Trophoblast cell (in vitro differentiated cells and primary cell): ENCODE measurements at regions not wholly inside any gene's neighbourhood (a gene's known extent, or its start where the extent isn't known, plus 50 kb on each side); places are given as distances from the start of the nearest gene placed in this dataset.

ENCODE experiments used
- DNase-seq, 2 donors: peaks; one replicate each; pipeline ENCODE4 v3.0.0-alpha.2; 2016
- H2AFZ ChIP-seq: 2 replicates; pipeline ENCODE4 v1.6.1; 2013; ENCODE audit warnings: low read length, moderate library complexity, mild to moderate bottlenecking; ENCODE audit not compliant: insufficient read depth, poor library complexity
- H2AK5ac ChIP-seq: 2 replicates; pipeline ENCODE4 v1.6.1; 2013; ENCODE audit warnings: mild to moderate bottlenecking, low read length
- H2BK120ac ChIP-seq: 2 replicates; pipeline ENCODE4 v1.6.1; 2013; ENCODE audit warnings: low read length, mild to moderate bottlenecking, moderate library complexity; ENCODE audit not compliant: insufficient read depth, poor library complexity
- H2BK12ac ChIP-seq: 2 replicates; pipeline ENCODE4 v1.6.1; 2013; ENCODE audit warnings: mild to moderate bottlenecking, low read length, moderate library complexity
- H2BK5ac ChIP-seq: 2 replicates; pipeline ENCODE4 v1.6.1; 2013; ENCODE audit warnings: low read length, low read depth, moderate library complexity, mild to moderate bottlenecking; ENCODE audit not compliant: poor library complexity
- H3K14ac ChIP-seq: 2 replicates; pipeline ENCODE4 v1.6.1; 2013; ENCODE audit warnings: mild to moderate bottlenecking, low read length
- H3K18ac ChIP-seq: 2 replicates; pipeline ENCODE4 v1.6.1; 2013; ENCODE audit warnings: mild to moderate bottlenecking, low read length
- H3K23ac ChIP-seq: 2 replicates; pipeline ENCODE4 v1.6.1; 2013; ENCODE audit warnings: low read length
- H3K27ac ChIP-seq: 2 replicates; pipeline ENCODE4 v1.5.1; 2013; ENCODE audit warnings: low read depth, mild to moderate bottlenecking, inconsistent platforms, low read length, moderate library complexity
- H3K27me3 ChIP-seq: 2 replicates; pipeline ENCODE4 v1.6.1; 2013; ENCODE audit warnings: inconsistent platforms, mild to moderate bottlenecking, low read length, moderate library complexity; ENCODE audit not compliant: insufficient read depth
- H3K36me3 ChIP-seq, 2 experiments: 1 replicate in 1 of 2; 2 replicates in 1 of 2; pipeline ENCODE4 v1.6.1; 2013; ENCODE audit warnings: low read length in 2 of 2, mild to moderate bottlenecking in 2 of 2, moderate library complexity in 1 of 2; ENCODE audit not compliant: insufficient read depth in 2 of 2, control insufficient read depth in 1 of 2
- H3K4ac ChIP-seq: 2 replicates; pipeline ENCODE4 v1.6.1; 2013; ENCODE audit warnings: low read depth, mild to moderate bottlenecking, low read length, moderate library complexity
- H3K4me1 ChIP-seq, 2 experiments: 1 replicate in 1 of 2; 2 replicates in 1 of 2; pipeline ENCODE4 v1.6.1; 2013; ENCODE audit warnings: low read length in 2 of 2, mild to moderate bottlenecking in 2 of 2, moderate library complexity in 1 of 2; ENCODE audit not compliant: insufficient read depth in 2 of 2, control insufficient read depth in 1 of 2
- H3K4me2 ChIP-seq: 2 replicates; pipeline ENCODE4 v1.6.1; 2013; ENCODE audit warnings: inconsistent platforms, mild to moderate bottlenecking, low read length, moderate library complexity
- H3K4me3 ChIP-seq: 2 replicates; pipeline ENCODE4 v1.5.1; 2013; ENCODE audit warnings: mild to moderate bottlenecking, low read depth, low read length, inconsistent platforms
- H3K79me1 ChIP-seq: one replicate; pipeline ENCODE4 v1.6.1; 2013; ENCODE audit warnings: low read length
- H3K79me2 ChIP-seq: 2 replicates; pipeline ENCODE4 v1.6.1; 2013; ENCODE audit warnings: low read length, mild to moderate bottlenecking; ENCODE audit not compliant: control insufficient read depth, insufficient read depth, poor library complexity
- H3K9ac ChIP-seq: 2 replicates; pipeline ENCODE4 v1.6.1; 2013; ENCODE audit warnings: mild to moderate bottlenecking, low read length
- H3K9me3 ChIP-seq: 2 replicates; pipeline ENCODE4 v1.6.1; 2013; ENCODE audit warnings: low read depth, mild to moderate bottlenecking, control low read depth, inconsistent platforms, low read length; ENCODE audit not compliant: insufficient read depth
- H4K12ac ChIP-seq: 2 replicates; pipeline ENCODE4 v1.6.1; 2013; ENCODE audit warnings: low read depth, mild to moderate bottlenecking, low read length, moderate library complexity
- H4K8ac ChIP-seq: 2 replicates; pipeline ENCODE4 v1.6.1; 2013; ENCODE audit warnings: low read depth, mild to moderate bottlenecking, low read length, moderate library complexity
- H4K91ac ChIP-seq: one replicate; pipeline ENCODE4 v1.6.1; 2013; ENCODE audit warnings: low read depth, mild to moderate bottlenecking, low read length, moderate library complexity
- WGBS: extraction: QIAGEN DNeasy Blood & Tissue Kit; methylation state at CpG from one replicate; pipeline ENCODE4 v1.1.7; 2013; ENCODE audit warnings: missing lambda C conversion rate; ENCODE audit not compliant: insufficient read length, insufficient coverage; ENCODE audit errors: extremely low coverage; 5-methylcytosine and 5-hydroxymethylcytosine counted together

DNA sequence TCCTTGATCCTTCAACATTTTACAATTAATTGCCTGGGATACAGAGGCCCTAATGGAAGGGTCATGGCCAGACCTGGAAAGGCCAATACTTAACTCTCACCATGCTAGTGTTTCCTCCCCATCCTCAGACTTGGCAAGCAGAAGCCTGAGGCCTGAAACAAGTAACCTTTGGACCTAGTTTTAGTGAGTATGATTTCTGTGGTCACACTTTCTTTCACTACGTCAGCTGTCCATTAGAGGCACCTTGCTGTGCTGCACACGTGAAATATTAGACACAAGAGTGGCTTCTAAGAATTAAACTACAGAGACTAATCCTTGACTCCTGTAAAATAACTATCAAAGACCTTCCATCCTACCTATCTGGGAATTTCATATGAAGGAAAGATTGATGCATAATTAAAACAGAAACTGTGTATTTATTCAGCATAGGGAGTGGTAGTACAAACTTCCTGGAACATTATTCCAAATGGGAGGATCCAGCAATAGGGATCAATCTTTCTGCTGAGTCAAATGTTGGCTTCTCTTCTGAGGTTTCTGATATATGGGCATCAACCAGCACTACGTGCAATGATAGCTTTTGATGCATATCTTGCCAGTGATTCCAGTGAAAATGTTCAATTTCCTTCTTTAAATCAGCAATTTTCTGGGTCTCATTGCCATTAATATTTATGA lies 249.7 kb downstream of the IKZF2 start:
- Histone ChIP-seq H3K14ac (no peak overlapping the region), H3K27ac (no peak overlapping the region), H4K8ac (no peak overlapping the region), H2BK12ac (no peak overlapping the region), H4K12ac (no peak overlapping the region), H2BK5ac (no peak overlapping the region), H3K4me1 (peaks cover 0 to 6% of the 10 kb centered on the region in 2 experiments), H3K18ac (no peak overlapping the region), H3K23ac (no peak overlapping the region), H2BK120ac (no peak overlapping the region), H3K9me3 (no peaks in the 10 kb centered on the region), H3K79me2 (no peaks in the 10 kb centered on the region), H4K91ac (no peak overlapping the region), H3K27me3 (no peaks in the 10 kb centered on the region), H3K4me2 (no peak overlapping the region), H3K9ac (no peak overlapping the region), H2AK5ac (no peak overlapping the region), H3K4ac (no peak overlapping the region), H3K79me1 (peaks cover 1% of the 10 kb centered on the region), H3K36me3 (no peaks in the 10 kb centered on the region), H3K4me3 (no peak overlapping the region), H2AFZ (no peak overlapping the region)
- no peak for DNase-seq
- WGBS: no CpG with 5 or more reads among the region's 3 CpGs

DNA sequence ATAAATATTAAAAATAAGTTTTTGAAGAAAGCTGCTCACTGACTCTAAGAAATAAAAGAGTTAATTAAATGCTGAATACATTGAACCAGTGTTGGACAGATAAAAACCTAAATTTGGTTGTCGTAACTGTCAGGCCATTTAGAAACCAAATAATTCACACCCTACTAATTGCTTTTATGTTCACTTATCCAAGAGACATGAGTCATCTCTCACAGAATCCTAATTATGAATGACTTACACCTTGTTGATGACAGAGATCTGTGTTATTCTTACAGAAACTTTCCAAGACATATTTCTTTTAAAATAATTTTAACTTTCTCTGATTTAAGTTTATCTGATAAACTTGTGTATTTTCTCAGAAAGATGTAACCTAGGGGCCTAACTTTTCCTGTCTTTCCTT lies 250.7 kb downstream of the IKZF2 start:
- peak in 1 of 2 donors; percentile 41 for DNase-seq
- H2BK5ac ChIP-seq: no peak overlapping the region

DNA sequence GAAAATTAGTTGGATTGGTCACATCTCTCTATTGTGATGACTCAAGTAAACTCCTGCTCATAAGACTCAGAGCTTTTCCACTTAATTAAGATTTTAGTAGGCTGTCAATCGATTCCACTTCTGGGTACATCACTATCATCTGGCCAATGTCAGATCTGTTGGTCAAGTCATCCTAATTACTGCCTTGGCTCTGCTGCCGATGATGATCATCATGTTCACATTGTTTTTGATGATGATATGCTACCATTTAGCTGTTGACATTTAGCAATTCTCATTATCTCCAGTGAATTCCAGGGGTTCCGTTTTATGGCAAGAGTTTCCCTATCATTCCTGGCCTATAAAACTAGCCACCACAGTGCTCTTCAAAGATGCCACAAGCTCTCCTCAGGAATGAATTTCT lies 253.4 kb downstream of the IKZF2 start:
- DNase-seq: no peak
- no CpG with 5 or more reads among the region's 3 CpGs for WGBS
- no peak overlapping the region for H3K18ac ChIP-seq

More for the DNA sequence above, 250.7 kb downstream of the IKZF2 start:
- no peak overlapping the region for H3K18ac ChIP-seq
- no peaks in the 10 kb centered on the region for H3K79me1 ChIP-seq
- H3K23ac ChIP-seq: no peak overlapping the region
- no peak overlapping the region for H3K27ac ChIP-seq
- H3K4me3 ChIP-seq: no peak overlapping the region
- no CpG with 5 or more reads among the region's 1 CpG for WGBS
- no peak overlapping the region for H2AFZ ChIP-seq
- no peaks in the 10 kb centered on the region for H3K79me2 ChIP-seq
- no peak overlapping the region for H2AK5ac ChIP-seq
- H3K27me3 ChIP-seq: no peaks in the 10 kb centered on the region
- H4K8ac ChIP-seq: no peak overlapping the region
- no peak overlapping the region for H2BK120ac ChIP-seq
- H3K4ac ChIP-seq: no peak overlapping the region
- no peak overlapping the region for H3K4me2 ChIP-seq
- H3K36me3 ChIP-seq: no peaks in the 10 kb centered on the region
- no peak overlapping the region for H4K91ac ChIP-seq
- H3K9me3 ChIP-seq: no peaks in the 10 kb centered on the region
- no peak overlapping the region for H4K12ac ChIP-seq
- H3K14ac ChIP-seq: no peak overlapping the region
- no peak overlapping the region for H3K9ac ChIP-seq
- H3K4me1 ChIP-seq: peaks cover 0 to 4% of the 10 kb centered on the region in 2 experiments
- H2BK12ac ChIP-seq: no peak overlapping the region

DNA sequence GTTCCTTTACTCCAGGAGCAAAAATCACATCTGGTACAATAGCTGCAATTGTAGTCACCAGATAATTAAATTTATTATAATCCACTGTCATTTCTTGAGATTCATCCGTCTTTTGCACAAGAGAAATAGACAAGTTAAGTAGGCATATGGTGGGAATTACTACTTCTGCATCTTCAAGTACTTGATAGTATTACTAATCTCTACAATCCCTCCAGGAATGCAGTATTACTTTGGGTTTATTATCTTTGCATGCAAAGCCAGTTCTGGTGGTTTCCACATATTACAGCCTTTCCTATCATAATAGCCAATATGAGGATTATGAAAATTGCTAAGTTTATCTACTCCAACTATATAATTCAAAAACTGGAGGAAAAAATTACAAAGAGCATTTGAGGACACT lies 254.1 kb downstream of the IKZF2 start:
- Histone ChIP-seq H3K4me3 (no peak overlapping the region), H3K27me3 (no peaks in the 10 kb centered on the region), H2BK120ac (no peak overlapping the region), H3K9ac (no peak overlapping the region), H4K91ac (no peak overlapping the region), H3K18ac (no peak overlapping the region), H3K14ac (no peak overlapping the region), H2BK12ac (no peak overlapping the region), H2AFZ (no peak overlapping the region), H2AK5ac (no peak overlapping the region), H3K4ac (no peak overlapping the region), H4K12ac (no peak overlapping the region), H3K79me1 (no peaks in the 10 kb centered on the region), H3K9me3 (no peaks in the 10 kb centered on the region), H3K4me2 (no peak overlapping the region), H3K79me2 (no peaks in the 10 kb centered on the region), H3K27ac (no peak overlapping the region), H2BK5ac (no peak overlapping the region), H4K8ac (no peak overlapping the region), H3K4me1 (no peaks in the 10 kb centered on the region), H3K23ac (no peak overlapping the region), H3K36me3 (no peaks in the 10 kb centered on the region)
- DNase-seq: no peak
- WGBS: no CpG with 5 or more reads among the region's 1 CpG

More for the DNA sequence above, 253.4 kb downstream of the IKZF2 start:
- Histone ChIP-seq H3K27me3 (no peaks in the 10 kb centered on the region), H4K8ac (no peak overlapping the region), H3K4me2 (no peak overlapping the region), H3K4me1 (no peaks in the 10 kb centered on the region), H3K79me1 (no peaks in the 10 kb centered on the region), H2BK12ac (no peak overlapping the region), H2AFZ (no peak overlapping the region), H4K12ac (no peak overlapping the region), H3K14ac (no peak overlapping the region), H2AK5ac (no peak overlapping the region), H3K9ac (no peak overlapping the region), H3K27ac (no peak overlapping the region), H3K36me3 (no peaks in the 10 kb centered on the region), H3K23ac (no peak overlapping the region), H3K4ac (no peak overlapping the region), H4K91ac (no peak overlapping the region), H3K9me3 (no peaks in the 10 kb centered on the region), H2BK120ac (no peak overlapping the region), H2BK5ac (no peak overlapping the region), H3K79me2 (no peaks in the 10 kb centered on the region), H3K4me3 (no peak overlapping the region)
